Glutamatergic neuron (in vitro differentiated cells): ENCODE measurements at regions not wholly inside any gene's neighbourhood (a gene's known extent, or its start where the extent isn't known, plus 50 kb on each side); places are given as distances from the start of the nearest gene placed in this dataset.

Experiments
- DNase-seq: peaks from one replicate; pipeline ENCODE4 v3.0.0; 2022
- H3K27ac Mint-ChIP-seq: one replicate; pipeline ENCODE4 v1.8.0; 2020; ENCODE audit warnings: mild to moderate bottlenecking, mixed read lengths, inconsistent platforms; ENCODE audit not compliant: unreplicated experiment
- H3K27me3 Mint-ChIP-seq: one replicate; pipeline ENCODE4 v1.8.0; 2020; ENCODE audit warnings: mild to moderate bottlenecking, moderate library complexity, mixed read lengths, inconsistent platforms; ENCODE audit not compliant: unreplicated experiment
- H3K36me3 Mint-ChIP-seq: one replicate; pipeline ENCODE4 v1.8.0; 2020; ENCODE audit warnings: mild to moderate bottlenecking, mixed read lengths, inconsistent platforms; ENCODE audit not compliant: unreplicated experiment
- H3K4me1 Mint-ChIP-seq: one replicate; pipeline ENCODE4 v1.8.0; 2020; ENCODE audit warnings: mild to moderate bottlenecking, low read depth, mixed read lengths, inconsistent platforms; ENCODE audit not compliant: unreplicated experiment
- H3K4me3 Mint-ChIP-seq: one replicate; pipeline ENCODE4 v1.8.0; 2020; ENCODE audit warnings: mild to moderate bottlenecking, mixed read lengths, inconsistent platforms; ENCODE audit not compliant: unreplicated experiment
- H3K9me3 Mint-ChIP-seq: one replicate; pipeline ENCODE4 v1.8.0; 2020; ENCODE audit warnings: mild to moderate bottlenecking, moderate library complexity, mixed read lengths, inconsistent platforms; ENCODE audit not compliant: unreplicated experiment
- TF ChIP-seq, protein P1 (sequence below): fragments of 200-600 bp; sonication (generic); IDR thresholded peaks from one replicate; pipeline ENCODE4 v1.5.0; 2021; ENCODE audit not compliant: partially characterized antibody, unreplicated experiment

DNA sequence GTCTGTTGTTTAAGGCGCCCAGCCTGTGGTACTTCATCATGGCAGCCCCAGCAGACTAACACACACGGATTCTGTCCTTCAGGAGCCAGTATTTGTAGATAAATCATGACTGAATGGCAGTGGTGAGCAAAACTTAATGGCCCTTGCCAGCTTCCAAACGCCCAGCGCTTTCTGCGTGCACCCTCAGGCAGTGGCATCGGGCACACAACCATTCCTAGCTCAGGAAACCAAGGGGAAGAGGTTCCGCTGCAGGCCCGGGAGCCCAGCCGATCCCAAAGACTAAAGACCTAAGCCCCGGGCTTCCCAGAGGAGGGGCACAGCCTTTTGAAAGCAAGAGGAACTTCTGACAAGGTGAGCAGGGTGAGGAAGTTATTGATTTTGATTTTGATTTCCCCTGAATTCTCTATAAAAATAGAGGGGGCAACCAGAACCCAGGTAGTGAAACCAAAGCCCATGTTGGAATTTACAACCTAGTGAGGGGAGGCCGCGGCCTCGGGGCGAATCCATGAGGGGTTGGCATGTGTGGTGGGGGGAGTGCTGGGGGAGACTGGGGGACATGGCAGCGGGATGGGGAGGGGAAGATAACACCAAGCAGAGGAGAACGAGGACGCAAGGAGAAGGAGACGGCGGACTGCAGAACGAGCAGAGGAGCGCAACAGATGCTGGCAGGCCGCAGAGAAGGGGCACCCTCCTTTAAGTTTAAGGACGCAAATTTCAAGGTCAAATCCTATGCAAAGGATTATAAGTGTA, 79.9 kb upstream of the SEPTIN5 start:
- Mint-ChIP-seq H3K9me3 (no peaks in the 10 kb centered on the region), H3K27ac (no peak overlapping the region), H3K4me1 (peaks cover 9% of the 10 kb centered on the region), H3K4me3 (no peak overlapping the region), H3K36me3 (no peaks in the 10 kb centered on the region), H3K27me3 (peaks cover 8% of the 10 kb centered on the region)
- no peak for DNase-seq
- TF ChIP-seq, protein P1, sequence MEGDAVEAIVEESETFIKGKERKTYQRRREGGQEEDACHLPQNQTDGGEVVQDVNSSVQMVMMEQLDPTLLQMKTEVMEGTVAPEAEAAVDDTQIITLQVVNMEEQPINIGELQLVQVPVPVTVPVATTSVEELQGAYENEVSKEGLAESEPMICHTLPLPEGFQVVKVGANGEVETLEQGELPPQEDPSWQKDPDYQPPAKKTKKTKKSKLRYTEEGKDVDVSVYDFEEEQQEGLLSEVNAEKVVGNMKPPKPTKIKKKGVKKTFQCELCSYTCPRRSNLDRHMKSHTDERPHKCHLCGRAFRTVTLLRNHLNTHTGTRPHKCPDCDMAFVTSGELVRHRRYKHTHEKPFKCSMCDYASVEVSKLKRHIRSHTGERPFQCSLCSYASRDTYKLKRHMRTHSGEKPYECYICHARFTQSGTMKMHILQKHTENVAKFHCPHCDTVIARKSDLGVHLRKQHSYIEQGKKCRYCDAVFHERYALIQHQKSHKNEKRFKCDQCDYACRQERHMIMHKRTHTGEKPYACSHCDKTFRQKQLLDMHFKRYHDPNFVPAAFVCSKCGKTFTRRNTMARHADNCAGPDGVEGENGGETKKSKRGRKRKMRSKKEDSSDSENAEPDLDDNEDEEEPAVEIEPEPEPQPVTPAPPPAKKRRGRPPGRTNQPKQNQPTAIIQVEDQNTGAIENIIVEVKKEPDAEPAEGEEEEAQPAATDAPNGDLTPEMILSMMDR: no peak

DNA sequence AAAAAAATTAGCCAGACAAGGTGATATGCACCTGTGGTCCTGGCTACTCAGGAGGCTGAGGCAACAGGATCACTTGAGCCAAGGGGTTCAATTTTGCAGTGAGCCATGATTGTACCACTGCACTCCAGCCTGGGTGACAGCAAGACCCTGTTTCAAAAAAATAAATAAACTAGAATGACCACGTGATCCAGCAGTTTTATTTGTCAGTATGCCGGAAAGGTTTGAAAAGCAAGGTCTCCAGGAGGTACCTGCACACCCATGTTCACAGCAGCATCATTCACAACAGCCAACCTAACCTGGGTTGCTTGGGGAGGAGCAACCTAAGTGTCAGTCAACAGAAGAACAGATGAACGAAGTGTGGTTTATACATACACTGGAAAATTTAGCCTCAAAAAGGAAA, 78.7 kb upstream of the SEPTIN5 start:
- Mint-ChIP-seq H3K4me3 (no peak overlapping the region), H3K9me3 (no peaks in the 10 kb centered on the region)

DNA sequence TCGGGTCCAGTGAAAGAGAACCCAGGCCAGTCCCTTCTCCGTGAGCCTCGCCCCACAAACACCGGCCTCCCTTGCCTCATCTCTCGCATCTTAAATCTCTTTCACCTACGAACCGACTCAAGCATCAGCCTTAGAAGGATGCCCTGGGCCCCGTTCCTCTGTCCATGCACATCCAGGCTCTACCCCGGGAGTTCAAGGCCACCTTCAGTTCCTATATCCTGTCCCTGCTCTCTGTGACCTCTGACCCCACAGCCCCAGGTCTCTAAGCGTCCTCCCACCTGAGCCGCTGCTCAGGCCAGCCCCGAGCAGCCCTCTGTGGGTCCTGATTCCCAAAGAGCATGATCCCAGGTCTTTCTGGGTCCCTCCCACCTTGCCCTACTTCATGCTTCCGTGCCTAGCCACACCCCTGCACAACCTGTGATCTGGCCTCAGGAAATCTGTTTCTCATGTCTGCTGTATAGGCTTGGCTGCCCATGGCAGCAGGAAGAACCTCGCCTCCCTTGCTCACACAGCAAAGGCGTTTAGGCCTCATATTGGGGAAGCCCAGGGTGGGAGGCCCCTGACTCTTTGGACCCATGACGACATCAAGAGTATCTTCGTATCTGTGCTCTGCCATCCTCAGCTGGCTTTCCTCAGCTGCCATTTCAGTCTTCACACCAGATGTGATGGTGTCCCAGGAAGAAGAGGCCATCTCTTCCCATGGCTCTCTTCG, 77.5 kb upstream of the SEPTIN5 start:
- no peaks in the 10 kb centered on the region for H3K36me3 Mint-ChIP-seq
- peaks cover 5% of the 10 kb centered on the region for H3K27me3 Mint-ChIP-seq
- TF ChIP-seq, protein P1: no peak
- H3K27ac Mint-ChIP-seq: no peak overlapping the region
- no peaks in the 10 kb centered on the region for H3K9me3 Mint-ChIP-seq
- H3K4me3 Mint-ChIP-seq: no peak overlapping the region
- peaks cover 9% of the 10 kb centered on the region for H3K4me1 Mint-ChIP-seq
- no peak for DNase-seq

More for the DNA sequence above, 78.7 kb upstream of the SEPTIN5 start:
- Mint-ChIP-seq H3K27me3 (peaks cover 4% of the 10 kb centered on the region), H3K27ac (no peak overlapping the region), H3K4me1 (peaks cover 9% of the 10 kb centered on the region), H3K36me3 (no peaks in the 10 kb centered on the region)
- TF ChIP-seq, protein P1: no peak
- DNase-seq: no peak

DNA sequence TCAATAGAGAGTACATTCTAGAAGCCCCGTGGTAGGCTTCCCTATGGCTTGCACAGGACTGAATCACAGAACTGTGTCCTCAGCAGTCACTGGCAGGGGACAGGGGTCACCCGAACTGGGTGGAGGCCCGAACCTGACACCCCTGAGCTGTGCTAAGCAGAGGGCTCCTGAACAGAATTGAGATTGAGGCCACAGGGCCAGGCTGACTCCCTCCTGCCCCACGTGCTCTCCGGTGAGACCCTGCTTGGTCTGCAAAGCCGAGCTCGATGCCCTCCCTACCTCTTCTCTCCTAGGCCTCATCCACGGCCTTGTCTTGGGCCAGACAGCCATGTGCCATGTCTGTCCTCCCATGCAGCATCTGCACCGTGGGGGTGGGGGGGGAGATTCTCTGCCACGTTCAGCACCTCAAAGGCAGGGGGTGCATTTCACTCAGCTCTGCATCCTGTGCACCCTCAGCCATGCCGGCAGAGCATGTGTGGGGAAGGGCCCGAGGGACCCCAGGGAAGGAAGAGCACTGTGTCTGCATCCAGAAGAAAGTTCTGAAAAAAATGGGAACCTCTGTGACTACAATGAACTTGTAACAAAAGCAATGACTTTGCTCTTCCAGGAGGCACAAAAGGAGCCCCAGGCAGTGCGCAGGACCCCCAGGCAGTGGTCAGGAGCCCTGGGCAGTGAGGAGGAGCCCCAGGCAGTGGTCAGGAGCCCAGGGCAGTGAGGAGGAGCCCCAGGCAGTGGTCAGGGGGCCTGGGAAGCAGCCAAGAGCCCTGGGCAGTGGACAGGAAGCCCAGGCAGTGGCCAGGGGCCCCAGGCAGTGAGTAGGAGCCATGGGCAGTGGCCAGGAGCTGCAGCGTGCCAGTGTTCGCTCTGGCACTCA, 76.7 kb upstream of the SEPTIN5 start:
- Mint-ChIP-seq H3K9me3 (no peaks in the 10 kb centered on the region), H3K27me3 (peaks cover 5% of the 10 kb centered on the region), H3K4me1 (peaks cover 2% of the 10 kb centered on the region), H3K4me3 (no peak overlapping the region), H3K36me3 (no peaks in the 10 kb centered on the region), H3K27ac (no peak overlapping the region)
- TF ChIP-seq, protein P1: no peak
- DNase-seq: no peak
